ENCODE measurements at regions not wholly inside any gene's neighbourhood (a gene's known extent, or its start where the extent isn't known, plus 50 kb on each side); places are given as distances from the start of the nearest gene placed in this dataset.
"Not testable (repeated sequence)": the region's sequence is repeated elsewhere in the genome, so short reads cannot be mapped to it uniquely, and the experiment has no call there.

GRCh38 chr6:27650620-27651370, 177.9 kb upstream of the ZNF184 start:
- no peak overlapping the region for H3K4me3 ChIP-seq (ENCODE audit: low read depth, low read length)
- TF ChIP-seq CTCF (IDR thresholded peaks at IDR 0.05; ENCODE audit: insufficient read depth, low read depth, low read length), result peak; percentile 43
- DNase-seq (ENCODE audit: low read depth), result peak; percentile 56

GRCh38 chr6:27644528-27644927, 171.6 kb upstream of the ZNF184 start:
- no peak for DNase-seq (ENCODE audit: low read depth)
- no peak overlapping the region for H3K4me3 ChIP-seq (ENCODE audit: low read depth, low read length)
- TF ChIP-seq CTCF (IDR thresholded peaks at IDR 0.05; ENCODE audit: insufficient read depth, low read depth, low read length), result no peak

GRCh38 chr6:27642744-27643456, 170.0 kb upstream of the ZNF184 start:
- H3K4me3 ChIP-seq (ENCODE audit: low read depth, low read length), result no peak overlapping the region
- no peak for DNase-seq (ENCODE audit: low read depth)
- TF ChIP-seq CTCF (IDR thresholded peaks at IDR 0.05; ENCODE audit: insufficient read depth, low read depth, low read length), result no peak

- not testable (repeated sequence) for H3K4me3 ChIP-seq (ENCODE audit: low read depth, low read length); DNase-seq (ENCODE audit: low read depth)
Observed at GRCh38 chr6:27635886-27636285, 163.0 kb upstream of the ZNF184 start.

GRCh38 chr6:27633221-27633688, 160.3 kb upstream of the ZNF184 start:
- not testable (repeated sequence) for DNase-seq (ENCODE audit: low read depth); H3K4me3 ChIP-seq (ENCODE audit: low read depth, low read length)

- no peak for DNase-seq (ENCODE audit: low read depth)
- H3K4me3 ChIP-seq (ENCODE audit: low read depth, low read length), result peak overlapping the region; percentile 43
- no peak for TF ChIP-seq CTCF (IDR thresholded peaks at IDR 0.05; ENCODE audit: insufficient read depth, low read depth, low read length)
Observed at GRCh38 chr6:27631609-27631916, 158.7 kb upstream of the ZNF184 start.

GRCh38 chr6:27630727-27631608, 158.1 kb upstream of the ZNF184 start:
- DNase-seq (ENCODE audit: low read depth), result peak; percentile 50
- H3K4me3 ChIP-seq (ENCODE audit: low read depth, low read length), result peak overlapping the region; percentile 43
- TF ChIP-seq CTCF (IDR thresholded peaks at IDR 0.05; ENCODE audit: insufficient read depth, low read depth, low read length), result peak; percentile 10

Measured in fibroblast of villous mesenchyme (primary cell).